ENCODE measurements at regions not wholly inside any gene's neighbourhood (a gene's known extent, or its start where the extent isn't known, plus 50 kb on each side); places are given as distances from the start of the nearest gene placed in this dataset.

DNA sequence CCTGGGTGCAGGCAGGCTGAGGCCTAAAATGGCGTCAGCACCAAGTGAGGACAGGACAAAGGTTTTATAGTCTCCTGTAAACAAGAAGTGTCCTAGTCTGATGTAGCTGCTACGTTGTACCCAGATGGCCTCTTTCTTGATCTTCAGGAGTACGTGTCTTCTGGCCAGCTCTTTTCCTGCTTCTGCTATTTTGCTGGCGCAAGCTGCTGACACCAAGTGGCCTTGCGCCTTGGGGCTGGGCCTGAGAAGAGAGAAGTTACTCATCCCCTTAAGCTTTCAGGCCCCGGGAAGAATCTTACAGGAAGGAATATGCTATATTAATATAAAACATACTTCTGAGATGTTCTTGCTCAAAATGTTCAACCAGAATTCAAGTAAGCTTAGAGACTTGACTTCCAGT lies 605.2 kb downstream of the GALC start (continued):
- TF ChIP-seq, protein P1, sequence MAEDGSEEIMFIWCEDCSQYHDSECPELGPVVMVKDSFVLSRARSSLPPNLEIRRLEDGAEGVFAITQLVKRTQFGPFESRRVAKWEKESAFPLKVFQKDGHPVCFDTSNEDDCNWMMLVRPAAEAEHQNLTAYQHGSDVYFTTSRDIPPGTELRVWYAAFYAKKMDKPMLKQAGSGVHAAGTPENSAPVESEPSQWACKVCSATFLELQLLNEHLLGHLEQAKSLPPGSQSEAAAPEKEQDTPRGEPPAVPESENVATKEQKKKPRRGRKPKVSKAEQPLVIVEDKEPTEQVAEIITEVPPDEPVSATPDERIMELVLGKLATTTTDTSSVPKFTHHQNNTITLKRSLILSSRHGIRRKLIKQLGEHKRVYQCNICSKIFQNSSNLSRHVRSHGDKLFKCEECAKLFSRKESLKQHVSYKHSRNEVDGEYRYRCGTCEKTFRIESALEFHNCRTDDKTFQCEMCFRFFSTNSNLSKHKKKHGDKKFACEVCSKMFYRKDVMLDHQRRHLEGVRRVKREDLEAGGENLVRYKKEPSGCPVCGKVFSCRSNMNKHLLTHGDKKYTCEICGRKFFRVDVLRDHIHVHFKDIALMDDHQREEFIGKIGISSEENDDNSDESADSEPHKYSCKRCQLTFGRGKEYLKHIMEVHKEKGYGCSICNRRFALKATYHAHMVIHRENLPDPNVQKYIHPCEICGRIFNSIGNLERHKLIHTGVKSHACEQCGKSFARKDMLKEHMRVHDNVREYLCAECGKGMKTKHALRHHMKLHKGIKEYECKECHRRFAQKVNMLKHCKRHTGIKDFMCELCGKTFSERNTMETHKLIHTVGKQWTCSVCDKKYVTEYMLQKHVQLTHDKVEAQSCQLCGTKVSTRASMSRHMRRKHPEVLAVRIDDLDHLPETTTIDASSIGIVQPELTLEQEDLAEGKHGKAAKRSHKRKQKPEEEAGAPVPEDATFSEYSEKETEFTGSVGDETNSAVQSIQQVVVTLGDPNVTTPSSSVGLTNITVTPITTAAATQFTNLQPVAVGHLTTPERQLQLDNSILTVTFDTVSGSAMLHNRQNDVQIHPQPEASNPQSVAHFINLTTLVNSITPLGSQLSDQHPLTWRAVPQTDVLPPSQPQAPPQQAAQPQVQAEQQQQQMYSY (CRISPR knock-in tag; IDR thresholded peaks at IDR 0.05): no peak
- TF ChIP-seq SIX5 (IDR thresholded peaks at IDR 0.05; ENCODE audit: low read depth, low read length, severe bottlenecking) (no peak), SMAD1 (IDR thresholded peaks at IDR 0.05; ENCODE audit: low read depth, partially characterized antibody) (no peak), SMAD5 (IDR thresholded peaks at IDR 0.05; ENCODE audit: low read depth) (no peak)

DNA sequence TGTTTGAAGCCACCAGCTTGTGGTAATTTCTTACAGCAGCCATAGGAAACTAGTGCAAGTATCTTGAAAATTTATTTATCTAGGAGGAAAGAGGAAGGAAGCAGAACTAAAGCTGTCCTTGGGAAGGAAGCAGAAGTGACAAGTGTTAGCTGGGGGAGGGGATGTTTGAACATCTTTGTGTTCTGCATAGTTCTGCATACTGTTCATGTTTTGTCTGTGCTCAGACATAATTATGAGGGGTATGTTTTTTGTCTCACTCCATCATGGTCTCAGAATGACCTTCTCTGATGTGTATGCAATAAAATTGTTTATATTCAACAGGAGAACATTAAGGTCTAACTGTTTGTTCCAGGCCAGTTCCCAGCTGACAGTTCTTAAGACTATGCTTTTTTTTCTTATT lies 606.5 kb downstream of the GALC start:
- intact Hi-C loops (cut with micrococcal nuclease; ENCODE audit: unreplicated experiment): no loop called here
- ATAC-seq: no peak
- Histone ChIP-seq H4K20me1 (ENCODE audit: control insufficient read depth, insufficient read depth) (no peaks in the 10 kb centered on the region), H3K36me3 (ENCODE audit: control insufficient read depth in 2 of 2, insufficient read depth in 2 of 2, low read length in 1 of 2) (no peaks in the 10 kb centered on the region), H3K27me3 (replicated peaks in 1 of 2; ENCODE audit: control insufficient read depth in 2 of 2, insufficient read depth in 2 of 2, low read length in 1 of 2) (no peaks in the 10 kb centered on the region), H2AFZ (ENCODE audit: control insufficient read depth, low read depth, low read length) (no peak overlapping the region), H3K79me2 (ENCODE audit: control insufficient read depth, insufficient read depth, low read length) (no peaks in the 10 kb centered on the region), H3K4me3 (no peak overlapping the region), H3K9me3 (replicated peaks; ENCODE audit: control insufficient read depth, insufficient read depth, low read length) (no peaks in the 10 kb centered on the region), H3K4me1 (ENCODE audit: control insufficient read depth, insufficient read depth, low read length) (no peaks in the 10 kb centered on the region), H3K27ac (ENCODE audit: control insufficient read depth, insufficient read depth) (no peak overlapping the region), H3K9ac (ENCODE audit: control insufficient read depth, insufficient read depth, low read length) (no peak overlapping the region), H3K4me2 (ENCODE audit: control insufficient read depth, insufficient read depth) (no peak overlapping the region)
- no peak for FAIRE-seq
- in situ Hi-C loops (cut with MboI): no loop called here
- RAD21 ChIA-PET (ENCODE audit: unreplicated experiment): no interaction called here
- SMC1A ChIA-PET (ENCODE audit: uncharacterized antibody, unreplicated experiment): interaction anchor here (0.7 kb wide), 1 partner anchor 12 kb away, joined by 3 read pairs; no protein-coding TSS in a partner anchor
- BruUV-seq (replicated peaks): no TSS peak
- no peak for DNase-seq (ENCODE audit: low read depth, low spot score)
- CTCF ChIA-PET: no interaction called here
- POLR2A ChIA-PET: no interaction called here
- no peak for TF ChIP-seq BHLHE40 (IDR thresholded peaks at IDR 0.05; ENCODE audit: borderline replicate concordance in 1 of 2, low read depth in 2 of 2, low read length in 1 of 2)
- no peak for TF ChIP-seq PML (IDR thresholded peaks at IDR 0.05; ENCODE audit: low read length)
- TF ChIP-seq, protein P2, sequence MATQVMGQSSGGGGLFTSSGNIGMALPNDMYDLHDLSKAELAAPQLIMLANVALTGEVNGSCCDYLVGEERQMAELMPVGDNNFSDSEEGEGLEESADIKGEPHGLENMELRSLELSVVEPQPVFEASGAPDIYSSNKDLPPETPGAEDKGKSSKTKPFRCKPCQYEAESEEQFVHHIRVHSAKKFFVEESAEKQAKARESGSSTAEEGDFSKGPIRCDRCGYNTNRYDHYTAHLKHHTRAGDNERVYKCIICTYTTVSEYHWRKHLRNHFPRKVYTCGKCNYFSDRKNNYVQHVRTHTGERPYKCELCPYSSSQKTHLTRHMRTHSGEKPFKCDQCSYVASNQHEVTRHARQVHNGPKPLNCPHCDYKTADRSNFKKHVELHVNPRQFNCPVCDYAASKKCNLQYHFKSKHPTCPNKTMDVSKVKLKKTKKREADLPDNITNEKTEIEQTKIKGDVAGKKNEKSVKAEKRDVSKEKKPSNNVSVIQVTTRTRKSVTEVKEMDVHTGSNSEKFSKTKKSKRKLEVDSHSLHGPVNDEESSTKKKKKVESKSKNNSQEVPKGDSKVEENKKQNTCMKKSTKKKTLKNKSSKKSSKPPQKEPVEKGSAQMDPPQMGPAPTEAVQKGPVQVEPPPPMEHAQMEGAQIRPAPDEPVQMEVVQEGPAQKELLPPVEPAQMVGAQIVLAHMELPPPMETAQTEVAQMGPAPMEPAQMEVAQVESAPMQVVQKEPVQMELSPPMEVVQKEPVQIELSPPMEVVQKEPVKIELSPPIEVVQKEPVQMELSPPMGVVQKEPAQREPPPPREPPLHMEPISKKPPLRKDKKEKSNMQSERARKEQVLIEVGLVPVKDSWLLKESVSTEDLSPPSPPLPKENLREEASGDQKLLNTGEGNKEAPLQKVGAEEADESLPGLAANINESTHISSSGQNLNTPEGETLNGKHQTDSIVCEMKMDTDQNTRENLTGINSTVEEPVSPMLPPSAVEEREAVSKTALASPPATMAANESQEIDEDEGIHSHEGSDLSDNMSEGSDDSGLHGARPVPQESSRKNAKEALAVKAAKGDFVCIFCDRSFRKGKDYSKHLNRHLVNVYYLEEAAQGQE (IDR thresholded peaks at IDR 0.05; ENCODE audit: low read depth, low read length): no peak
- no peak for TF ChIP-seq HCFC1 (IDR thresholded peaks at IDR 0.05; ENCODE audit: low read length)
- TF ChIP-seq, protein P3, sequence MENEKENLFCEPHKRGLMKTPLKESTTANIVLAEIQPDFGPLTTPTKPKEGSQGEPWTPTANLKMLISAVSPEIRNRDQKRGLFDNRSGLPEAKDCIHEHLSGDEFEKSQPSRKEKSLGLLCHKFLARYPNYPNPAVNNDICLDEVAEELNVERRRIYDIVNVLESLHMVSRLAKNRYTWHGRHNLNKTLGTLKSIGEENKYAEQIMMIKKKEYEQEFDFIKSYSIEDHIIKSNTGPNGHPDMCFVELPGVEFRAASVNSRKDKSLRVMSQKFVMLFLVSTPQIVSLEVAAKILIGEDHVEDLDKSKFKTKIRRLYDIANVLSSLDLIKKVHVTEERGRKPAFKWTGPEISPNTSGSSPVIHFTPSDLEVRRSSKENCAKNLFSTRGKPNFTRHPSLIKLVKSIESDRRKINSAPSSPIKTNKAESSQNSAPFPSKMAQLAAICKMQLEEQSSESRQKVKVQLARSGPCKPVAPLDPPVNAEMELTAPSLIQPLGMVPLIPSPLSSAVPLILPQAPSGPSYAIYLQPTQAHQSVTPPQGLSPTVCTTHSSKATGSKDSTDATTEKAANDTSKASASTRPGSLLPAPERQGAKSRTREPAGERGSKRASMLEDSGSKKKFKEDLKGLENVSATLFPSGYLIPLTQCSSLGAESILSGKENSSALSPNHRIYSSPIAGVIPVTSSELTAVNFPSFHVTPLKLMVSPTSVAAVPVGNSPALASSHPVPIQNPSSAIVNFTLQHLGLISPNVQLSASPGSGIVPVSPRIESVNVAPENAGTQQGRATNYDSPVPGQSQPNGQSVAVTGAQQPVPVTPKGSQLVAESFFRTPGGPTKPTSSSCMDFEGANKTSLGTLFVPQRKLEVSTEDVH (IDR thresholded peaks at IDR 0.05; ENCODE audit: low read depth, partially characterized antibody): no peak
- no peak for TF ChIP-seq ZNF274 (IDR thresholded peaks at IDR 0.05; ENCODE audit: insufficient read depth, insufficient read length)
- no peak for TF ChIP-seq BRCA1 (IDR thresholded peaks at IDR 0.05; ENCODE audit: low read depth, low read length)
- no peak for TF ChIP-seq TAF1 (IDR thresholded peaks at IDR 0.05; ENCODE audit: borderline replicate concordance, low read depth, low read length)
- TF ChIP-seq BACH1 (IDR thresholded peaks at IDR 0.05; ENCODE audit: borderline replicate concordance): no peak
- TF ChIP-seq POLR2A (IDR thresholded peaks at IDR 0.05; ENCODE audit: low read depth, low read length): no peak
- no peak for TF ChIP-seq IKZF1 (conservative IDR thresholded peaks at IDR 0.05)
- TF ChIP-seq ESRRA (IDR thresholded peaks at IDR 0.05; ENCODE audit: low read length): no peak
